ENCODE measurements at regions not wholly inside any gene's neighbourhood (a gene's known extent, or its start where the extent isn't known, plus 50 kb on each side); places are given as distances from the start of the nearest gene placed in this dataset.

GRCh38 chr11:130705670-130706421, 210.4 kb downstream of the SNX19 start:
- DNase-seq: no peak
- H3K4me1 ChIP-seq (ENCODE audit: control insufficient read depth, insufficient read depth, low read length): no peaks in the 10 kb centered on the region
- WGBS (ENCODE audit: insufficient coverage, low lambda C conversion rate): 77% methylated on average over 4 of the region's 5 CpGs
- no peaks in the 10 kb centered on the region for H3K27me3 ChIP-seq (ENCODE audit: control insufficient read depth, insufficient read depth, low read length)
- H3K27ac ChIP-seq (ENCODE audit: low read length): no peak overlapping the region
- no peaks in the 10 kb centered on the region for H3K36me3 ChIP-seq (ENCODE audit: control insufficient read depth, insufficient read depth, low read length)
- no peak overlapping the region for H3K4me3 ChIP-seq (ENCODE audit: low read length)
- H3K9me3 ChIP-seq (ENCODE audit: control insufficient read depth, low read depth, low read length): no peaks in the 10 kb centered on the region

DNA sequence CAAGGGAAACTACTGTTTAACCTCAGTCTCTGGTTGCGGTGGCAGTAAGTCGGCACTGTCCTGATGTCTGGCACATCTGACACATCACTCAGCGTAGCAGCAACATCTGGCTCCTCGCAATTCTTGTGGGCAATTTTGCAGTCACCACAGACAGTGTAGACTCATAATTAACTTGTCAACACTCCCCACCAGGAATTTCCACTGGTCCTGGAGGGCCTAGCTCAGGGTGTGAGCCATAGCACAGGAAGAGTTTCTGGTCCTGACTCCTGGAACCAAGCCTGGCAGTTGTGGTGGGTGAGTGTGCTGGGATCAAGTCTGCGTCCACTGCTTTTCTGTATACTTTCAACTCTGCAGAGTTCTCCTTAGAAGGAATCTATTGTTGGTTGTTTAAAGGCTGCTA, 209.7 kb downstream of the SNX19 start:
- no peaks in the 10 kb centered on the region for H3K36me3 ChIP-seq (ENCODE audit: control insufficient read depth, insufficient read depth, low read length)
- H3K9me3 ChIP-seq (ENCODE audit: control insufficient read depth, low read depth, low read length): no peaks in the 10 kb centered on the region
- no peak overlapping the region for H3K4me3 ChIP-seq (ENCODE audit: low read length)
- no CpG with 5 or more reads among the region's 5 CpGs for WGBS (ENCODE audit: insufficient coverage, low lambda C conversion rate)
- H3K27ac ChIP-seq (ENCODE audit: low read length): no peak overlapping the region
- no peak for DNase-seq
- no peaks in the 10 kb centered on the region for H3K27me3 ChIP-seq (ENCODE audit: control insufficient read depth, insufficient read depth, low read length)
- no peaks in the 10 kb centered on the region for H3K4me1 ChIP-seq (ENCODE audit: control insufficient read depth, insufficient read depth, low read length)

- Histone ChIP-seq H3K36me3 (ENCODE audit: control insufficient read depth, insufficient read depth, low read length) (no peaks in the 10 kb centered on the region), H3K4me1 (ENCODE audit: control insufficient read depth, insufficient read depth, low read length) (no peaks in the 10 kb centered on the region), H3K9me3 (ENCODE audit: control insufficient read depth, low read depth, low read length) (no peaks in the 10 kb centered on the region), H3K27ac (ENCODE audit: low read length) (no peak overlapping the region), H3K27me3 (ENCODE audit: control insufficient read depth, insufficient read depth, low read length) (peaks cover 2% of the 10 kb centered on the region), H3K4me3 (ENCODE audit: low read length) (no peak overlapping the region)
- no CpG with 5 or more reads among the region's 4 CpGs for WGBS (ENCODE audit: insufficient coverage, low lambda C conversion rate)
- DNase-seq: no peak
Observed at GRCh38 chr11:130707217-130707616, 209.1 kb downstream of the SNX19 start.

DNA sequence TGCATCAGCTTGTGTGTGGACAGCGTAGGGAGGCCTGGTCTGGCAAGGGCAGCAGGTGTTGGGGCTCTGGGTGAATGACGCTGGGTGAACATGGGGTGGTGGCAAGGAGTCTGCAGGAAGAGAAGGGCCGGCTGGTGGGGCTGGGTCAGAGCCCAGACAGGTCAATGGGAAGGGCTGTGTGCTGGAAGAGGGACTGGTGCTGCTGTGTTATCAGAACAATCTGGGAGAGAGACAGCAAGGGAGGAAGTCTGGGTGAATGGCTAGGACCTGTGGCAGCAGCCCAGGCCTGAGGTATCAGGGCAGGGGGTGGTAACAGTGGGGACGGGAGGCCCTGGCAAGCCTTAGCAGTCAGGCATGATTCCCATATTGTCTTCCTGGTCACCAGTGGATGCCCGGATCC, 206.7 kb downstream of the SNX19 start:
- H3K4me3 ChIP-seq (ENCODE audit: low read length): no peak overlapping the region
- no peaks in the 10 kb centered on the region for H3K9me3 ChIP-seq (ENCODE audit: control insufficient read depth, low read depth, low read length)
- no peak for DNase-seq
- H3K36me3 ChIP-seq (ENCODE audit: control insufficient read depth, insufficient read depth, low read length): no peaks in the 10 kb centered on the region
- H3K27me3 ChIP-seq (ENCODE audit: control insufficient read depth, insufficient read depth, low read length): peaks cover 6% of the 10 kb centered on the region
- WGBS (ENCODE audit: insufficient coverage, low lambda C conversion rate): no CpG with 5 or more reads among the region's 5 CpGs
- H3K27ac ChIP-seq (ENCODE audit: low read length): no peak overlapping the region
- H3K4me1 ChIP-seq (ENCODE audit: control insufficient read depth, insufficient read depth, low read length): no peaks in the 10 kb centered on the region

GRCh38 chr11:130710021-130710420, 206.3 kb downstream of the SNX19 start:
- WGBS (ENCODE audit: insufficient coverage, low lambda C conversion rate): no CpG with 5 or more reads among the region's 5 CpGs
- Histone ChIP-seq H3K4me1 (ENCODE audit: control insufficient read depth, insufficient read depth, low read length) (no peaks in the 10 kb centered on the region), H3K4me3 (ENCODE audit: low read length) (no peak overlapping the region), H3K27me3 (ENCODE audit: control insufficient read depth, insufficient read depth, low read length) (peaks cover 8% of the 10 kb centered on the region), H3K27ac (ENCODE audit: low read length) (peak overlapping the region; percentile 10), H3K36me3 (ENCODE audit: control insufficient read depth, insufficient read depth, low read length) (no peaks in the 10 kb centered on the region), H3K9me3 (ENCODE audit: control insufficient read depth, low read depth, low read length) (no peaks in the 10 kb centered on the region)
- DNase-seq: no peak

DNA sequence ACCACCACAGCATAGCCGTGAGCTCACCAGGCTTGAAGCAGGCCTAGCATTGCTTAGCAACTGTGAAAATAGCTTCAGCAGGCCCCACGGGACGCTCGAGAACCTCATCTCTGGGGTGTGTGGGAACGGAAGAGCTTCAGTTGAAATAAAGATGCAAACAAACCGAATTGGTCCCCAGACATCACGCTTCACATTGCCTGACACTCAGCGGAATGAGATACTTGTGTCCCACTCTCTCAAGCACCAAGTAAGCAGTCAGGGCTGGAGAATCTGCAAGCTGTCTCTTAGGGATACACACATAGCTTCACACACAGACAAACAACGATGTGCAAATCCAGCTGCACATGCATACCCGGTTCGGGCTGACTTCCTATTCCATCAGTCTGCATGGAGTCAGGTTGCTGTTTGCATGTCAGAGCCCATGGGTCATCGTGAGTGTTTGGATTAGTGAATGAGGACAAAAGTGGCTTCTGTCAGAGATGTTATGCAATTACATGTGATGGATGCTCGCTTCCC, 205.7 kb downstream of the SNX19 start:
- Histone ChIP-seq H3K4me1 (ENCODE audit: control insufficient read depth, insufficient read depth, low read length) (no peaks in the 10 kb centered on the region), H3K4me3 (ENCODE audit: low read length) (no peak overlapping the region), H3K27me3 (ENCODE audit: control insufficient read depth, insufficient read depth, low read length) (peaks cover 10% of the 10 kb centered on the region), H3K9me3 (ENCODE audit: control insufficient read depth, low read depth, low read length) (no peaks in the 10 kb centered on the region), H3K36me3 (ENCODE audit: control insufficient read depth, insufficient read depth, low read length) (no peaks in the 10 kb centered on the region), H3K27ac (ENCODE audit: low read length) (peak overlapping the region; percentile 10)
- DNase-seq: peak; percentile 41 to 44
- WGBS (ENCODE audit: insufficient coverage, low lambda C conversion rate): no CpG with 5 or more reads among the region's 13 CpGs

GRCh38 chr11:130711193-130711592, 205.1 kb downstream of the SNX19 start:
- Histone ChIP-seq H3K36me3 (ENCODE audit: control insufficient read depth, insufficient read depth, low read length) (no peaks in the 10 kb centered on the region), H3K27ac (ENCODE audit: low read length) (no peak overlapping the region), H3K4me1 (ENCODE audit: control insufficient read depth, insufficient read depth, low read length) (no peaks in the 10 kb centered on the region), H3K9me3 (ENCODE audit: control insufficient read depth, low read depth, low read length) (no peaks in the 10 kb centered on the region), H3K4me3 (ENCODE audit: low read length) (no peak overlapping the region), H3K27me3 (ENCODE audit: control insufficient read depth, insufficient read depth, low read length) (peaks cover 10% of the 10 kb centered on the region)
- WGBS (ENCODE audit: insufficient coverage, low lambda C conversion rate): no CpG with 5 or more reads among the region's 6 CpGs
- no peak for DNase-seq

DNA sequence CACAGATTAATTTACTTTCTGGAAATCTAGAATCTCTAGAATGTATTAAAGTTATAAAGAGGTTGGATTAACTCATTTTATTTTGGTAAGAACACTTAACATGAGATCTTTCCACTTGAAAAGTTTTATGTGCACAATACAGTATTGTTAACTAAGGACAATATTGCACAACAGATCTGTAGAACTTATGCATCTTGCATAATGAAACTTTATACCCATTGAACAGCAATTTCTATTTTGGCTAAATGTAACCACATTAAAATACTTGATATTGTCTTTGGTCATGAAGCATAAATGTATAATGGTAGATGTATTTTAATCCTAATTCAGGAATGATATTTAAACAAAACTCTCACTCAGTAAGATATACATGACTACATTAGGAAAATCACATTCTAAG, 203.8 kb downstream of the SNX19 start:
- H3K4me1 ChIP-seq (ENCODE audit: control insufficient read depth, insufficient read depth, low read length): no peaks in the 10 kb centered on the region
- no peak overlapping the region for H3K4me3 ChIP-seq (ENCODE audit: low read length)
- no peaks in the 10 kb centered on the region for H3K9me3 ChIP-seq (ENCODE audit: control insufficient read depth, low read depth, low read length)
- no peaks in the 10 kb centered on the region for H3K36me3 ChIP-seq (ENCODE audit: control insufficient read depth, insufficient read depth, low read length)
- peaks cover 15% of the 10 kb centered on the region for H3K27me3 ChIP-seq (ENCODE audit: control insufficient read depth, insufficient read depth, low read length)
- no peak overlapping the region for H3K27ac ChIP-seq (ENCODE audit: low read length)
- no peak for DNase-seq

- Histone ChIP-seq H3K27me3 (ENCODE audit: control insufficient read depth, insufficient read depth, low read length) (peaks cover 28% of the 10 kb centered on the region), H3K4me3 (ENCODE audit: low read length) (no peak overlapping the region), H3K27ac (ENCODE audit: low read length) (no peak overlapping the region), H3K4me1 (ENCODE audit: control insufficient read depth, insufficient read depth, low read length) (no peaks in the 10 kb centered on the region), H3K9me3 (ENCODE audit: control insufficient read depth, low read depth, low read length) (no peaks in the 10 kb centered on the region), H3K36me3 (ENCODE audit: control insufficient read depth, insufficient read depth, low read length) (no peaks in the 10 kb centered on the region)
- peak in 1 of 2 donors; percentile 29 for DNase-seq
- 100% methylated on average over 1 of the region's 4 CpGs for WGBS (ENCODE audit: insufficient coverage, low lambda C conversion rate)
Observed at GRCh38 chr11:130715085-130715876, 201.0 kb downstream of the SNX19 start.

- no CpG with 5 or more reads among the region's 1 CpG for WGBS (ENCODE audit: insufficient coverage, low lambda C conversion rate)
- Histone ChIP-seq H3K9me3 (ENCODE audit: control insufficient read depth, low read depth, low read length) (no peaks in the 10 kb centered on the region), H3K4me3 (ENCODE audit: low read length) (no peak overlapping the region), H3K27ac (ENCODE audit: low read length) (no peak overlapping the region), H3K36me3 (ENCODE audit: control insufficient read depth, insufficient read depth, low read length) (no peaks in the 10 kb centered on the region), H3K4me1 (ENCODE audit: control insufficient read depth, insufficient read depth, low read length) (no peaks in the 10 kb centered on the region), H3K27me3 (ENCODE audit: control insufficient read depth, insufficient read depth, low read length) (peaks cover 28% of the 10 kb centered on the region)
- no peak for DNase-seq
Observed at GRCh38 chr11:130715877-130716220, 200.4 kb downstream of the SNX19 start.
